ENCODE measurements at regions not wholly inside any gene's neighbourhood (a gene's known extent, or its start where the extent isn't known, plus 50 kb on each side); places are given as distances from the start of the nearest gene placed in this dataset.

GRCh38 chr15:87575896-87576473 is 680.6 kb downstream of the NTRK3 start:
- ChIA-PET POLR2A (no interaction called here), RAD21 (ENCODE audit: low non-redundant PET in 1 of 2, low total read pairs in 2 of 2, uncharacterized antibody in 2 of 2, unreplicated experiment in 2 of 2) (no interaction called here), CTCF (no interaction called here)
- no peak overlapping the region for H3K27ac ChIP-seq (ENCODE audit: low read depth, low read length)
- no peak overlapping the region for H3K9ac ChIP-seq (ENCODE audit: low read length)
- BruUV-seq (replicated peaks) = no TSS peak
- intact Hi-C loops (cut with micrococcal nuclease) = no loop called here
- H2AFZ ChIP-seq (ENCODE audit: low read depth, low read length, poor library complexity, severe bottlenecking) = no peak overlapping the region
- no peak for ATAC-seq
- no peaks in the 10 kb centered on the region for H3K36me3 ChIP-seq (ENCODE audit: control insufficient read depth in 1 of 2, insufficient read depth in 2 of 2, low read length in 2 of 2)
- no peaks in the 10 kb centered on the region for H3K9me2 ChIP-seq (ENCODE audit: insufficient read depth)
- H4K20me1 ChIP-seq (ENCODE audit: insufficient read depth) = no peaks in the 10 kb centered on the region
- no peak overlapping the region for H3K4me3 ChIP-seq (replicated peaks in 1 of 2; ENCODE audit: low read depth in 1 of 2, low read length in 2 of 2)
- no peak overlapping the region for H3K4me2 ChIP-seq (ENCODE audit: low read length)
- TF ChIP-seq CTCF (IDR thresholded peaks at IDR 0.05 in 2 of 3, conservative IDR thresholded peaks at IDR 0.05 in 1 of 3; ENCODE audit: borderline replicate concordance in 1 of 3, insufficient read depth in 1 of 3, low read depth in 2 of 3, low read length in 2 of 3) (no peak), ZBTB33 (IDR thresholded peaks at IDR 0.05; ENCODE audit: extremely low read depth, insufficient replicate concordance, low read length) (no peak), SRF (IDR thresholded peaks at IDR 0.05; ENCODE audit: low read depth) (no peak), EGR1 (IDR thresholded peaks at IDR 0.05; ENCODE audit: low read depth) (no peak), MAX (IDR thresholded peaks at IDR 0.05) (no peak), SP1 (IDR thresholded peaks at IDR 0.05; ENCODE audit: low read depth) (no peak), POLR2A (IDR thresholded peaks at IDR 0.05; ENCODE audit: borderline replicate concordance, extremely low read depth, insufficient read depth, insufficient read length) (no peak), RAD21 (IDR thresholded peaks at IDR 0.05; ENCODE audit: low read depth) (no peak), ZFX (IDR thresholded peaks at IDR 0.05) (no peak)
- H3K79me2 ChIP-seq (ENCODE audit: insufficient read depth, low read length) = no peaks in the 10 kb centered on the region
- DNase-seq (ENCODE audit: low read depth, low spot score) = no peak
- peaks cover 17 to 23% of the 10 kb centered on the region in 2 experiments; a peak in 2 of 4 replicates for H3K9me3 ChIP-seq (ENCODE audit: control insufficient read depth in 1 of 2, insufficient read depth in 1 of 2, low read depth in 1 of 2, low read length in 2 of 2)
- H3K27me3 ChIP-seq (ENCODE audit: insufficient read depth, low read length) = no peaks in the 10 kb centered on the region
- no peaks in the 10 kb centered on the region for H3K4me1 ChIP-seq (ENCODE audit: control insufficient read depth in 1 of 2, insufficient read depth in 2 of 2, low read length in 2 of 2)
